Activated T-helper 2 cell treated with anti-CD3 and anti-CD28 coated beads, Interferon-gamma antibody, Interleukin-2, Interleukin-4, amounts not matched to agents 10 μg/mL and 5 μg/mL and 100 μg/mL, durations not matched to agents 14 hours and 24 hours and 36 hours (primary cell): ENCODE measurements at regions not wholly inside any gene's neighbourhood (a gene's known extent, or its start where the extent isn't known, plus 50 kb on each side); places are given as distances from the start of the nearest gene placed in this dataset.
"Not testable (repeated sequence)": the region's sequence is repeated elsewhere in the genome, so short reads cannot be mapped to it uniquely, and the experiment has no call there.

Experiments used
- DNase-seq: peaks from one replicate; pipeline ENCODE4 v3.0.0; 2021; ENCODE audit warnings: low spot score
- H3K27ac Mint-ChIP-seq: one replicate; pipeline ENCODE4 v1.8.0; 2021; ENCODE audit warnings: mixed read lengths
- H3K27me3 Mint-ChIP-seq: one replicate; pipeline ENCODE4 v1.8.0; 2021; ENCODE audit warnings: low read depth, mixed read lengths
- H3K36me3 Mint-ChIP-seq: one replicate; pipeline ENCODE4 v1.8.0; 2021; ENCODE audit warnings: low read depth, mixed read lengths
- H3K4me1 Mint-ChIP-seq: one replicate; pipeline ENCODE4 v1.8.0; 2021; ENCODE audit warnings: low read depth, mixed read lengths
- H3K4me3 Mint-ChIP-seq: one replicate; pipeline ENCODE4 v1.8.0; 2021; ENCODE audit warnings: low read depth, mild to moderate bottlenecking, moderate library complexity, mixed read lengths
- H3K9me3 Mint-ChIP-seq: one replicate; pipeline ENCODE4 v1.8.0; 2021; ENCODE audit warnings: mixed read lengths
- intact Hi-C: fragments of 100-400 bp; cut with micrococcal nuclease; formaldehyde crosslinking; loops from one replicate; pipeline ENCODE4 v1.15.1; 2023

DNA sequence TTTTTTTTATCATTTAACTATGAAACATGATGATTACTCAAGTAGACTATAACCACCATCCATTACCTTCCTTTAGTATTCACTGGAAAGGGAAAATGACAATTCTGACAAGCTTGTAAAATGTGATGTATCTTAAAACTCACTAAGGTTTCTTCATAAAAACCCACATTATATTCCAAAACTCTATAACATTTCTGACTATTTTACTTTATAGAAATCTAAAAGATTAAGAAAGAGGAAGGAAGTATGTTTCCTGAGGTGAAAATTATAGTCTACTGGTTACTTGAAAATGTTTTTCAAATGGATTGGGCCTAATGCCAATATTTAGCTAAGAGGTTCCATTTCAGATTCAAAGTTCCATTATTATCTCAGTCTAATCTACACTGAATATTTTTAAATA is 1982.2 kb upstream of the C9orf72 start:
- no peak for DNase-seq
- Mint-ChIP-seq H3K9me3 (peaks cover 8% of the 10 kb centered on the region), H3K4me1 (no peaks in the 10 kb centered on the region), H3K4me3 (no peak overlapping the region), H3K27ac (no peak overlapping the region), H3K27me3 (no peaks in the 10 kb centered on the region), H3K36me3 (no peaks in the 10 kb centered on the region)
- intact Hi-C loops: no loop called here

DNA sequence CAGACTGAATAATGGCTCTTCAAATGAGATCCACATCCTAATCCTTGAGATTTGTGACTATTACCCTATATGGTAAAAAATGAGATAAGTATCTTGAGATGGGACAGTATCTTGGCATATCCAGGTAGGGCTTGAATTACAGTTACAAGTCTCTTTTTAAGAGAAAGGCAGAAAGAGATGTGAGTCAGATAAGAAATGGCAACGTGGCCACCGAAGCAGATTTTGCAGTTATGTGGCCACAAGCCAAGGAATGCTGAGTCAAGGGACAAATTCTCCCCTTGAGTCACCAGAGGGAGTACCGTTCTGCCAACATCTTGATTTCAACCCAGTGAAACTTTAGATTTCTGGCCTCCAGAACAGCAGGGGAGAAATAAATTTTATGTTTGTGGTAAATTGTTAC is 1983.0 kb upstream of the C9orf72 start:
- Mint-ChIP-seq H3K9me3 (peaks cover 10% of the 10 kb centered on the region), H3K27ac (no peak overlapping the region), H3K36me3 (no peaks in the 10 kb centered on the region), H3K4me3 (no peak overlapping the region), H3K4me1 (no peaks in the 10 kb centered on the region), H3K27me3 (no peaks in the 10 kb centered on the region)
- intact Hi-C loops: no loop called here
- DNase-seq: no peak

DNA sequence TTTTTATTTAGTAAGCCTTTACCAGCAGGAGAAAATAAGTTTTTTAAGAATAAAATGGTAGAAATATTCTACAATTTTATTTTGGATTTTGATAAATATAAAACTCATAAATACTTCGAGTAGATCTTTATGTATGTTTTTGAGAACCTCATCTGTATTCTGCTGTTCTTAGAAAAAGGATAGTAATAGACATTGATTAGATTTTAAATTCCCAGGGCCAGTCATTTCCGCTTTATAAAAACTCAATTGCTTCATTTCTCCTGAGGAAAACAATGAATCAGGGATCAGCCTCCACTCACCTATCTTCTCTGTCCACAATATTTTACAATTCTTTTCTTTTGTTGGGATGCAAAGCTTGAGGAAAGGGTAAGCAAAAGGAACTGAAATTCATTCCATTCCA is 1983.5 kb upstream of the C9orf72 start:
- no peaks in the 10 kb centered on the region for H3K4me1 Mint-ChIP-seq
- intact Hi-C loops: no loop called here
- no peaks in the 10 kb centered on the region for H3K36me3 Mint-ChIP-seq
- no peak overlapping the region for H3K27ac Mint-ChIP-seq
- peaks cover 10% of the 10 kb centered on the region for H3K9me3 Mint-ChIP-seq
- H3K4me3 Mint-ChIP-seq: no peak overlapping the region
- no peak for DNase-seq
- H3K27me3 Mint-ChIP-seq: no peaks in the 10 kb centered on the region

DNA sequence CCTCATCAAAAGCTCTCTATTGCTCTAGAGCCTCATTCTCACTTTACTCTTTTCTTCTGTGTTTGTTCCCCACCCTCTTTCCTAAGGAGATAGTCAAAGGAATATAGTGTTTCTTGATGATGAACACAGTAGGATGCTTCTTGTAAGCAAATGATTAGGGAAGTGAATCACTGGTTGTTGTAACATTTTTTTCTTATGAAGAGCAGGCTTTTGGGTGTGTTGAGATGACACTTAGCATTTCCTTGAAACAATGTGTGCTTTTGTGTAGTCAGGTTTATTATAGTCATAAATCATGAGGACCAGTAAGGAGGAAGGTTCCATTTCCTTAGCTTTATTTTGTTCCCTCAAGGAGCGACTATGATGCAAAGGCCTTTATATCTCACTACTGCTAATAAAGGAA is 1991.3 kb upstream of the C9orf72 start:
- DNase-seq: no peak
- no peaks in the 10 kb centered on the region for H3K36me3 Mint-ChIP-seq
- intact Hi-C loops: no loop called here
- H3K4me1 Mint-ChIP-seq: no peaks in the 10 kb centered on the region
- no peak overlapping the region for H3K27ac Mint-ChIP-seq
- H3K9me3 Mint-ChIP-seq: peaks cover 17% of the 10 kb centered on the region
- no peak overlapping the region for H3K4me3 Mint-ChIP-seq
- no peaks in the 10 kb centered on the region for H3K27me3 Mint-ChIP-seq

DNA sequence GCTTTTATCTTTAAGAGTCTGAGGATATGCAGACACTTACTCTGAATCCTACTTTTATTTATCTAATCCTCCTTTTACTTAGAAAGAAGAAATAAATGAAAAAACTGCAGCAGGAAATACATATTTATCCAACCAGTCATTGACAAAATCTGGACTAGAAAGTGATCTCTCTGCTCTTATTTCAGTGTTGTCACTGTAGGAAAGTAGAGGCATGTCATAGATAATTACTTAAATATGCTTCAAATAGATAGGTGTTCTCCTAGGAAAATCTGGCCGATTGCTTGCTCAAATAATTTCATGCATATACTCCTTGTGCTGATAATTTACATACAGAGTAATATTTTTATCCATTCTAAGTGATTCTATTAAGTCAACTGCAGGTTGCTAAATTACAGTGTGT is 2001.9 kb upstream of the C9orf72 start:
- Mint-ChIP-seq H3K4me1 (no peaks in the 10 kb centered on the region), H3K9me3 (peaks cover 10% of the 10 kb centered on the region), H3K36me3 (no peaks in the 10 kb centered on the region), H3K4me3 (no peak overlapping the region), H3K27ac (no peak overlapping the region), H3K27me3 (no peaks in the 10 kb centered on the region)
- no peak for DNase-seq
- intact Hi-C loops: loop anchor here (10.0 kb wide), 1 partner anchor 60 kb away; no protein-coding TSS in a partner anchor

DNA sequence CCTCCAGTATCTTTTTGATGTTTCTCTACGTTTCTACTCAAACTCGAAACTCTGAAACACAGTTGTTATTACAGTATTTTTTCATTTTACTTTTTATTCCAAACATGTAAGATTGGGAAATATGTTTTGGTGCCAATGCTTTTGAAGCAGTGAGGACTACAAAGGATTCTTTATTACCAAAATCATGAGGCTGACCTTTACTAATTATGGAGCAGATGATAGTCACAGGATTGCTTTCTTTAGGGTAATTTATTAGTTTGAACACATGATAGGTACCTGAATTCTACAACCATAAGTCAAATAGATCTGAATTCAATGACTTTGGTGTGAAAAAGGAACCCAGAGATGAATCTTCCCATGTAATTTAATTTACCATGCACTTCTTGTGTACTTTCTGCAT is 2015.1 kb upstream of the C9orf72 start:
- Mint-ChIP-seq H3K4me1 (no peaks in the 10 kb centered on the region), H3K27me3 (no peaks in the 10 kb centered on the region), H3K27ac (no peak overlapping the region), H3K9me3 (peaks cover 35% of the 10 kb centered on the region), H3K4me3 (no peak overlapping the region), H3K36me3 (no peaks in the 10 kb centered on the region)
- intact Hi-C loops: no loop called here
- DNase-seq: no peak

DNA sequence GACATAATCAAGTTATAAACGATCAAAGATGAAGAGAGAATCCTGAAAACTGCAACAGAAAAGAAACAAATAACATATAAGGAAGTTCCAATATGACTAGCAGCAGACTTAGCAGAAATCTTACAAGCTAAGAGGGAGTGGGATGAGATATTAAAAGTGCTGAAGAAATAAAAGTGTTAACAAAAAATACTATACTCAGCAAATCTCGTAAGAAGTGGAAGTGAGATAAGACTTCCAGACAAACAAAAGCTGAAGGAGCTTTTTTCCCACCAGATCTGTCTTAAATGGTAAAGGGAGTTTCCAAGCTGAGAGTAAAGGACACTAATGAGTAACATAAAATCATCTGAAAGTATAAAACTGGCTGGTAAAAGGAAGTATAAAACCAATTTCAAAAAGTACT is 2036.0 kb upstream of the C9orf72 start:
- Mint-ChIP-seq H3K27me3 (no peaks in the 10 kb centered on the region), H3K9me3 (peaks cover 30% of the 10 kb centered on the region), H3K36me3 (no peaks in the 10 kb centered on the region), H3K4me3 (no peak overlapping the region), H3K27ac (no peak overlapping the region), H3K4me1 (no peaks in the 10 kb centered on the region)
- DNase-seq: no peak
- intact Hi-C loops: no loop called here

DNA sequence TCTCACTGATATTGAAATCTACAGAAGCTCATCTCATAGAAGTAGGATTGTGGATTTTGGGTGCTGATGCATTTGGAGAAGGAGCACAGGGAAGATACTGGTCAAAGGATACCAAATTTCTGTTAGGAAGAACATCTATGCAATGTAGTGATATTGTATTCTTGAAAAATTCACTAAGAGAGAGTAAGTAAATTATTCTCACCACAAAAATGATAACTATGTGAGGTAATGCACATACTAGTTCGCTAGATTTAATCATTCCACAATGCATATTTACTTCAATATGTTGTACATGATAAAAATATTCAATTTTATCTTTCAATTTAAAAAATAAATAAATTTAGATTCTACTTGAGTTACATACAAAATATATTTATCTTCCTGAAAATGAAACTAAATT is 2040.5 kb upstream of the C9orf72 start:
- Mint-ChIP-seq H3K27me3 (no peaks in the 10 kb centered on the region), H3K9me3 (peaks cover 28% of the 10 kb centered on the region), H3K4me1 (no peaks in the 10 kb centered on the region), H3K36me3 (no peaks in the 10 kb centered on the region), H3K4me3 (no peak overlapping the region), H3K27ac (no peak overlapping the region)
- intact Hi-C loops: no loop called here
- DNase-seq: no peak

DNA sequence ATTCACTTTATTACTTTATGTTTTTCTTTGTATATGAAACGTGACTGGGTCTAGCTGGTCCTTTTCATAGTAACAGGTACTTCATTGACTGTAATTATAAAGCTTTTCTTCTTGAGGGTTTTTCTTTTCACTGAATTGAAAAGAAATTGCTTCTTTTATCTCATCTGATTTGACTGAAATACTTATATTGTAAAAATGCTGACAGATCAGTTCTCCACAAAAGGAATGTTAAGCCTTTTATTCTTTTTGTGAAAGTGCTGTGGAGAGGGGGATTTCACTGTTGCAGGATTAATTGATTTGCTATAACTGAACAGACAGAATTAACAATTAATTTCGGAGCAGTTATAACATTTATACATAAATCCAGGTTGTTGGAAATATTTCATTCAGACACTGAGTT is 2043.6 kb upstream of the C9orf72 start:
- Mint-ChIP-seq H3K27me3 (no peaks in the 10 kb centered on the region), H3K27ac (no peak overlapping the region), H3K9me3 (peaks cover 12% of the 10 kb centered on the region), H3K4me1 (no peaks in the 10 kb centered on the region), H3K4me3 (no peak overlapping the region), H3K36me3 (no peaks in the 10 kb centered on the region)
- no peak for DNase-seq
- intact Hi-C loops: no loop called here

DNA sequence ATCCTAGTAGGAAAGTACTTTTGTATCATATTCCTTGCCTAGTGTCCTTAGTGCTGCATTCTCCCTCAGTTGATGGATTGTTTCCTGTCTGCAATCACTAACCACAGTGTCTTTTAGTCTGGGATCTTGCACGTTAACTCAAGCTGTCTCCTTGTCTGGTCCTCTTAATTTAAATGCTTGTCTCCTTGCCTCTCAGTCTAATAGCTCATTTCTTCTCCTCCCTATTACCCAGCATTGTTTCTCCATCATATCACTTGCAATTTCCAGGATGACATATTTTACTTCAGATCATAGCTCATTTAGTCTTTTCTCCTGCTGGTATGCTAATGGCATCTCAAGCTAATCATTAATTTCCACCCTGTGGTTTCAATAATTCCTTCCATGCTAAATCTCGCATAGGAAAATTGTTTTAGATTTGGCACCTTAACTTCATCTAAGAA is 2052.0 kb upstream of the C9orf72 start:
- intact Hi-C loops: no loop called here
- no peaks in the 10 kb centered on the region for H3K36me3 Mint-ChIP-seq
- H3K4me1 Mint-ChIP-seq: no peaks in the 10 kb centered on the region
- H3K27me3 Mint-ChIP-seq: no peaks in the 10 kb centered on the region
- H3K4me3 Mint-ChIP-seq: no peak overlapping the region
- H3K9me3 Mint-ChIP-seq: peaks cover 16% of the 10 kb centered on the region
- no peak for DNase-seq
- no peak overlapping the region for H3K27ac Mint-ChIP-seq

DNA sequence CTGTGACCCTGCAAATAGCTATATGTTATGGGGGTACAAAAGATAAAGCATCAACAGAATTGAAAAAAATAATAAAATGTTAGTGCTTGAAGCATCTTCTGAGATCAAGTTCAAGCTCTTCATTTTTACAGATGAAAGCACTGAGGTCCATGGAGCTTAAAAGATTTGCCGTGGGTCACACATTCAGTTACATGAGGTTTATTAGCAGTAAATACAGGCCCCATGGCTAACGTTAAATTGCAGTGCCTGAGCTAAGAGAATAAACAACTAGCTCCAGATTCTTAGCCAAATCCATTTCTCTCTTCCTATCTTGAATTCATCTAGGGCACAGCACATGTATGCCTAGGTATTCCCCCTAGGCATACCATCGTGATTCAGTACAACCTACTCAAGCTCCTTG is 2052.7 kb upstream of the C9orf72 start:
- intact Hi-C loops: no loop called here
- no peak overlapping the region for H3K27ac Mint-ChIP-seq
- DNase-seq: no peak

DNA sequence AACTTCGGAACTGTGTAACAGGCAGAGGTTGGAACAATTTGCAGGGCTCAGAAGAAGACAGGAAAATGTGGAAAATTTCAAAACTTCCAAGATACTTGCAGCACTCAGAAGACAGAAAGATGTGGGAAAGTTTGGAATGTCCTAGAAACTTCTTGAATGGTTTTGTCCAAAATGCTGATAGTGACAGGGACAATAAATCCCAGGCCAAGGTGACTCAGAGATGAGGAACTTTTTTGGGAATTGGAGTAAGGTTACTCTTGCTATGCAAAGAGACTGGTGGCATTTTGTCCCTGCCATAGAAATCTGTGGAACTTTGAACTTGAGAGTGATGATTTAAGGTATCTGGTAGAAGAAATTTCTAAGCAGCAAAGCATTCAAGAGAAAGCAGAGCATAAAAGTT is 2055.6 kb upstream of the C9orf72 start:
- H3K9me3 Mint-ChIP-seq: peaks cover 23% of the 10 kb centered on the region
- H3K36me3 Mint-ChIP-seq, DNase-seq, H3K4me3 Mint-ChIP-seq, H3K4me1 Mint-ChIP-seq, H3K27ac Mint-ChIP-seq, H3K27me3 Mint-ChIP-seq, intact Hi-C loops: not testable (repeated sequence)

More for the DNA sequence above, 2052.7 kb upstream of the C9orf72 start:
- Mint-ChIP-seq H3K4me3 (no peak overlapping the region), H3K36me3 (no peaks in the 10 kb centered on the region), H3K4me1 (no peaks in the 10 kb centered on the region), H3K9me3 (peaks cover 18% of the 10 kb centered on the region), H3K27me3 (no peaks in the 10 kb centered on the region)

DNA sequence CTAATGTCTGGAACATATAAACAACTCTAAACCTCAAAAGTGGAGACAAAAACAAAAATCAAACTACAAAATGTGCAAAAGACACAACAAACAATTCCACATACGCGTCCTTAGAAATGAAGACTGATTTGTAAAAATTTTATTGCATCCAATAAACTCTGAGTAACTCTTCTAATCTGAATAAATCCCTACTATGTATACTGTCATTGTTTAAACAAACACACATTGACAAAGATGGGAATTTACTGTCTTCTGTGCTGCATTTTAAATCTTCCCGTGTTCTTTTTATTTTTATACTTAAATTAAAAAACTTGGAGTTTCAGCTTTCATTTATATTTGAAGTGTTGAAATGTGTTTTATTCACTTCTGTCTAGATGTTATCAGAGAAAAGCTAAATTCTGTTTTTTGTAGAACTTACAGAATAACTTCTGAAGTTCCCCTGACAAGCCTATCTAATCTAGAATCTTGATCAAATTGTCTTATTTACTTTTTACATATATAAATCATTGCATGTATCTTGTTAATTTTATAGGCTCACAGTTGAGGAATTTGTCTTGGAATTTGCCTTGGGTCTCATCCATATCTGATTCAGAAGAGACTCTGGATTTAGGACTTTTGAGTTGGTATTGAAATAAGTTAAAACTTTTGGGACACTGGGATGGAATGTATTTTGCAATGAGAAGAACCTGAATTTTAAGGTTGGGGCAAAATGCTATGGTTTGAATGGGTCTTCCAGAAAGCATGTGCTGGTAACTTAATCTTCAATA is 2064.4 kb upstream of the C9orf72 start:
- intact Hi-C loops: loop anchor here (10.0 kb wide), 1 partner anchor 63 kb away; no protein-coding TSS in a partner anchor
- Mint-ChIP-seq H3K36me3 (no peaks in the 10 kb centered on the region), H3K27ac (no peak overlapping the region), H3K9me3 (peaks cover 8% of the 10 kb centered on the region), H3K4me1 (no peaks in the 10 kb centered on the region), H3K27me3 (no peaks in the 10 kb centered on the region), H3K4me3 (no peak overlapping the region)
- DNase-seq: no peak

DNA sequence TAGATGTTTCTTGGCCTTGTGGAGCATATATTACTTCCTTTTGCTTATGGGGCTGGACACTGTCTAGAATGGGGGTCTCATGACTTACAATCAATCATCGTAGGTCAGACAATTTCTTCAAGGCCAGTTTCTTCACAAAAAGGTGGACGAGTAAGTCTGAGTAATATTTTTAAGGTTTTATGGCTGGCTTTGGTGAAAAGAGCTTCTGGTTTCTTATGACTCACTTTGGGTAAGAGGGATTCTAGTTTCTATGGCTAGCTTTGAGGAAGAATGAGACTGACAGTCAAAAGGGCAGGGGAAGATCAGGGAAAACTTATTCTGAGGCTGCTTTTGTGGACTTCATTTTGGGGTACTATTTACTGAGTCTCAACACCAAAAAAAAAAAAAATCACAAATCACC is 2067.2 kb upstream of the C9orf72 start:
- no peak for DNase-seq
- no peak overlapping the region for H3K27ac Mint-ChIP-seq
- no peaks in the 10 kb centered on the region for H3K27me3 Mint-ChIP-seq
- no peaks in the 10 kb centered on the region for H3K36me3 Mint-ChIP-seq
- no peaks in the 10 kb centered on the region for H3K4me1 Mint-ChIP-seq
- H3K9me3 Mint-ChIP-seq: peaks cover 8% of the 10 kb centered on the region
- intact Hi-C loops: no loop called here
- no peak overlapping the region for H3K4me3 Mint-ChIP-seq
